Activated naive CD4-positive, alpha-beta T cell treated with anti-CD3 and anti-CD28 coated beads for 36 hours (primary cell): ENCODE measurements at regions not wholly inside any gene's neighbourhood (a gene's known extent, or its start where the extent isn't known, plus 50 kb on each side); places are given as distances from the start of the nearest gene placed in this dataset.
"Not testable (repeated sequence)": the region's sequence is repeated elsewhere in the genome, so short reads cannot be mapped to it uniquely, and the experiment has no call there.

ENCODE experiments used
- CTCF ChIA-PET: fragments of 350-600 bp; sonication (Branson Sonifier 250); formaldehyde crosslinking; loops from one replicate; lab custom pipeline; 2021; ENCODE audit warnings: antibody characterized with exemption; lab: Charles Lee
- DNase-seq: peaks from one replicate; pipeline ENCODE4 v3.0.0-alpha.2; 2020
- H3K27ac Mint-ChIP-seq: one replicate; pipeline ENCODE4 v1.8.0; 2021; ENCODE audit warnings: mild to moderate bottlenecking, mixed read lengths
- H3K27me3 Mint-ChIP-seq: one replicate; pipeline ENCODE4 v1.8.0; 2021; ENCODE audit warnings: low read depth, mixed read lengths
- H3K36me3 Mint-ChIP-seq: one replicate; pipeline ENCODE4 v1.8.0; 2021; ENCODE audit warnings: low read depth, mixed read lengths
- H3K4me1 Mint-ChIP-seq: one replicate; pipeline ENCODE4 v1.8.0; 2021; ENCODE audit warnings: low read depth, mixed read lengths
- H3K4me3 Mint-ChIP-seq: one replicate; pipeline ENCODE4 v1.8.0; 2021; ENCODE audit warnings: mild to moderate bottlenecking, moderate library complexity, mixed read lengths
- H3K9me3 Mint-ChIP-seq: one replicate; pipeline ENCODE4 v1.8.0; 2021; ENCODE audit warnings: mixed read lengths
- intact Hi-C: fragments of 100-400 bp; cut with micrococcal nuclease; formaldehyde crosslinking; loops from one replicate; pipeline ENCODE4 v1.15.1; 2023

DNA sequence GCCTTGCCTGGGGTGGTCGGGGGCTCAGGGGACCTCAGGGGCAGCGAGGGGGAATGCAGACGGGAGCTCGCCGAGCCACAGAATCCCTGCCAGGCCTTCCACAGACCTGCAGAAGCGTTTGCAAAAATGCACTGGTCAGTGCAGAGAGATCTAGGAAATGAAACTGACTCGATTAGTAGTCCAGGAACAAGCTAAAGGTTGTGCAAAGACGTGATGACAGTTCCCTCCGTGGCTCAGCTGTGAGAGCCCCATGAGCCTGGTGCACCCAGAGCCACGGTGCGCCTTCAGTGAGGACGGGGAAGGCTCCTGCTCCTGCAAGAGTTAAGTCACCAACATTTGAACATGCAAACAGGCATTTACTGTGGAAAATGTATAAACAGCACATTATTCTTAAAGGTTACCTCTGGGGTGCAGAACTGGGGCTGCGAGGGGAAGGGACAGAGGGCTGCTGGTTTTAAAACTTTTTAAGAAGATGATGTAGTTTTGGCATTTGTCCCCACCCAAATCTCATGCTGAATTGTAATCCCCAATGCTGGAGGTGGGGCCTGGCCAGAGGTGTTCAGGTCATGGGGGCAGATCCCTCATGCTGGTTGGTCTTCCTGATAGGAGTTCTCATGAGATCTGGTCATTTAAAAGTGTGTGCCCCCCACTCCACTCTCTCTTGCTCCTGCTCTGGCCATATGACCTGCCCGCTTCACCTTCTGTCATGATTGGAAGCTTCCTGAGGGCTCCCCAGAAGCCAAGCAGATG, 147.3 kb downstream of the DLL1 start:
- Mint-ChIP-seq H3K36me3 (peaks cover 6% of the 10 kb centered on the region), H3K4me1 (peaks cover 36% of the 10 kb centered on the region), H3K4me3 (no peak overlapping the region), H3K9me3 (peaks cover 10% of the 10 kb centered on the region), H3K27ac (no peak overlapping the region), H3K27me3 (no peaks in the 10 kb centered on the region)
- CTCF ChIA-PET = no interaction called here
- no peak for DNase-seq
- intact Hi-C loops = loop anchor here (10.0 kb wide), 1 partner anchor 189 kb away; no protein-coding TSS in a partner anchor

GRCh38 chr6:170142559-170142958, 148.3 kb downstream of the DLL1 start:
- Mint-ChIP-seq H3K4me3 (no peak overlapping the region), H3K27me3 (no peaks in the 10 kb centered on the region), H3K36me3 (peaks cover 6% of the 10 kb centered on the region), H3K9me3 (peaks cover 10% of the 10 kb centered on the region), H3K27ac (no peak overlapping the region), H3K4me1 (peaks cover 26% of the 10 kb centered on the region)
- CTCF ChIA-PET = no interaction called here
- intact Hi-C loops = loop anchor here (10.0 kb wide), 1 partner anchor 188 kb away; no protein-coding TSS in a partner anchor
- DNase-seq = no peak

GRCh38 chr6:170141061-170141460, 149.8 kb downstream of the DLL1 start:
- intact Hi-C loops = loop anchor here (10.0 kb wide), 1 partner anchor 186 kb away; no protein-coding TSS in a partner anchor
- CTCF ChIA-PET, DNase-seq, H3K4me3 Mint-ChIP-seq, H3K36me3 Mint-ChIP-seq, H3K27me3 Mint-ChIP-seq, H3K27ac Mint-ChIP-seq: not testable (repeated sequence)
- peaks cover 15% of the 10 kb centered on the region for H3K4me1 Mint-ChIP-seq
- H3K9me3 Mint-ChIP-seq = peaks cover 10% of the 10 kb centered on the region

- H3K4me1 Mint-ChIP-seq = peaks cover 8% of the 10 kb centered on the region
- no peak overlapping the region for H3K4me3 Mint-ChIP-seq
- intact Hi-C loops = loop anchor here (10.0 kb wide), 1 partner anchor 185 kb away; no protein-coding TSS in a partner anchor
- peaks cover 10% of the 10 kb centered on the region for H3K9me3 Mint-ChIP-seq
- CTCF ChIA-PET = interaction anchor here (0.6 kb wide), 1 partner anchor 404 kb away, joined by 3 read pairs; no protein-coding TSS in a partner anchor
- H3K36me3 Mint-ChIP-seq = peaks cover 6% of the 10 kb centered on the region
- no peak overlapping the region for H3K27ac Mint-ChIP-seq
- DNase-seq = no peak
- H3K27me3 Mint-ChIP-seq = no peaks in the 10 kb centered on the region
Observed at GRCh38 chr6:170140129-170140528, 150.7 kb downstream of the DLL1 start.

GRCh38 chr6:170139531-170139930, 151.3 kb downstream of the DLL1 start:
- Mint-ChIP-seq H3K36me3 (peaks cover 2% of the 10 kb centered on the region), H3K27ac (no peak overlapping the region), H3K4me3 (no peak overlapping the region), H3K27me3 (no peaks in the 10 kb centered on the region), H3K9me3 (peaks cover 6% of the 10 kb centered on the region), H3K4me1 (peaks cover 2% of the 10 kb centered on the region)
- peak; percentile 1 for DNase-seq
- CTCF ChIA-PET = interaction anchor here (0.6 kb wide), 1 partner anchor 403 kb away, joined by 3 read pairs; no protein-coding TSS in a partner anchor
- intact Hi-C loops = no loop called here

- H3K9me3 Mint-ChIP-seq, H3K27me3 Mint-ChIP-seq, H3K4me3 Mint-ChIP-seq, H3K27ac Mint-ChIP-seq, H3K36me3 Mint-ChIP-seq, DNase-seq, CTCF ChIA-PET, H3K4me1 Mint-ChIP-seq, intact Hi-C loops: not testable (repeated sequence)
Observed at GRCh38 chr6:170139046-170139445, 151.8 kb downstream of the DLL1 start.

- H3K27me3 Mint-ChIP-seq = no peaks in the 10 kb centered on the region
- H3K27ac Mint-ChIP-seq = no peak overlapping the region
- H3K36me3 Mint-ChIP-seq = no peaks in the 10 kb centered on the region
- CTCF ChIA-PET = no interaction called here
- no peaks in the 10 kb centered on the region for H3K9me3 Mint-ChIP-seq
- DNase-seq = peak; percentile 2
- no peak overlapping the region for H3K4me3 Mint-ChIP-seq
- no peaks in the 10 kb centered on the region for H3K4me1 Mint-ChIP-seq
- intact Hi-C loops = no loop called here
Observed at GRCh38 chr6:170137911-170138910, 152.7 kb downstream of the DLL1 start.

GRCh38 chr6:170137176-170137891, 153.5 kb downstream of the DLL1 start:
- H3K9me3 Mint-ChIP-seq = no peaks in the 10 kb centered on the region
- H3K27me3 Mint-ChIP-seq = no peaks in the 10 kb centered on the region
- no peak overlapping the region for H3K27ac Mint-ChIP-seq
- no peak overlapping the region for H3K4me3 Mint-ChIP-seq
- intact Hi-C loops = no loop called here
- no peaks in the 10 kb centered on the region for H3K36me3 Mint-ChIP-seq
- DNase-seq = peak; percentile 3
- no peaks in the 10 kb centered on the region for H3K4me1 Mint-ChIP-seq
- CTCF ChIA-PET = interaction anchor here (0.6 kb wide), 1 partner anchor 1074 kb away, joined by 3 read pairs; no protein-coding TSS in a partner anchor

GRCh38 chr6:170136541-170137175, 154.2 kb downstream of the DLL1 start:
- H3K4me3 Mint-ChIP-seq = no peak overlapping the region
- H3K27me3 Mint-ChIP-seq = no peaks in the 10 kb centered on the region
- peak; percentile 0 for DNase-seq
- CTCF ChIA-PET = no interaction called here
- H3K36me3 Mint-ChIP-seq = no peaks in the 10 kb centered on the region
- intact Hi-C loops = no loop called here
- no peaks in the 10 kb centered on the region for H3K9me3 Mint-ChIP-seq
- H3K4me1 Mint-ChIP-seq = no peaks in the 10 kb centered on the region
- no peak overlapping the region for H3K27ac Mint-ChIP-seq

- H3K27me3 Mint-ChIP-seq = no peaks in the 10 kb centered on the region
- no peaks in the 10 kb centered on the region for H3K4me1 Mint-ChIP-seq
- no peaks in the 10 kb centered on the region for H3K36me3 Mint-ChIP-seq
- no peaks in the 10 kb centered on the region for H3K9me3 Mint-ChIP-seq
- no peak overlapping the region for H3K27ac Mint-ChIP-seq
- no peak for DNase-seq
- CTCF ChIA-PET = interaction anchor here (0.6 kb wide), 1 partner anchor 42 kb away, joined by 3 read pairs; no protein-coding TSS in a partner anchor
- no peak overlapping the region for H3K4me3 Mint-ChIP-seq
- intact Hi-C loops = no loop called here
Observed at GRCh38 chr6:170135821-170136471, 154.9 kb downstream of the DLL1 start.

GRCh38 chr6:170135461-170135820, 155.4 kb downstream of the DLL1 start:
- DNase-seq = no peak
- CTCF ChIA-PET = interaction anchor here (0.6 kb wide), 1 partner anchor 41 kb away, joined by 3 read pairs; no protein-coding TSS in a partner anchor
- H3K4me3 Mint-ChIP-seq = no peak overlapping the region
- no peaks in the 10 kb centered on the region for H3K9me3 Mint-ChIP-seq
- H3K27ac Mint-ChIP-seq = no peak overlapping the region
- no peaks in the 10 kb centered on the region for H3K4me1 Mint-ChIP-seq
- H3K36me3 Mint-ChIP-seq = no peaks in the 10 kb centered on the region
- intact Hi-C loops = no loop called here
- no peaks in the 10 kb centered on the region for H3K27me3 Mint-ChIP-seq
